Esophagus squamous epithelium (tissue), 4 donors: ENCODE measurements at regions not wholly inside any gene's neighbourhood (a gene's known extent, or its start where the extent isn't known, plus 50 kb on each side); places are given as distances from the start of the nearest gene placed in this dataset.

Source experiments
- POLR2A ChIP-seq, 4 donors: fragments of 450-650 bp; IDR thresholded peaks; one replicate each; pipeline ENCODE4 v1.6.1; 2017; ENCODE audit warnings: antibody characterized with exemption in 4 of 4, mild to moderate bottlenecking in 4 of 4, moderate library complexity in 3 of 4
- TF ChIP-seq, protein P1 (sequence below), 6 experiments: fragments of 450-650 bp in 4 of 6; fragments of 200-600 bp in 2 of 6; sonication (generic) in 2 of 6; IDR thresholded peaks; one replicate each; pipeline ENCODE4 v1.5.1; 2016 to 2019; ENCODE audit warnings: antibody characterized with exemption in 6 of 6, mild to moderate bottlenecking in 4 of 6, moderate library complexity in 4 of 6

GRCh38 chr6:14826456-14826855 lies 419.4 kb upstream of the JARID2 start:
- TF ChIP-seq, protein P1, sequence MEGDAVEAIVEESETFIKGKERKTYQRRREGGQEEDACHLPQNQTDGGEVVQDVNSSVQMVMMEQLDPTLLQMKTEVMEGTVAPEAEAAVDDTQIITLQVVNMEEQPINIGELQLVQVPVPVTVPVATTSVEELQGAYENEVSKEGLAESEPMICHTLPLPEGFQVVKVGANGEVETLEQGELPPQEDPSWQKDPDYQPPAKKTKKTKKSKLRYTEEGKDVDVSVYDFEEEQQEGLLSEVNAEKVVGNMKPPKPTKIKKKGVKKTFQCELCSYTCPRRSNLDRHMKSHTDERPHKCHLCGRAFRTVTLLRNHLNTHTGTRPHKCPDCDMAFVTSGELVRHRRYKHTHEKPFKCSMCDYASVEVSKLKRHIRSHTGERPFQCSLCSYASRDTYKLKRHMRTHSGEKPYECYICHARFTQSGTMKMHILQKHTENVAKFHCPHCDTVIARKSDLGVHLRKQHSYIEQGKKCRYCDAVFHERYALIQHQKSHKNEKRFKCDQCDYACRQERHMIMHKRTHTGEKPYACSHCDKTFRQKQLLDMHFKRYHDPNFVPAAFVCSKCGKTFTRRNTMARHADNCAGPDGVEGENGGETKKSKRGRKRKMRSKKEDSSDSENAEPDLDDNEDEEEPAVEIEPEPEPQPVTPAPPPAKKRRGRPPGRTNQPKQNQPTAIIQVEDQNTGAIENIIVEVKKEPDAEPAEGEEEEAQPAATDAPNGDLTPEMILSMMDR (IDR thresholded peaks at IDR 0.05): no peak
- no peak for TF ChIP-seq POLR2A (IDR thresholded peaks at IDR 0.05)
